Left renal pelvis (tissue), 4 donors: ENCODE measurements at regions not wholly inside any gene's neighbourhood (a gene's known extent, or its start where the extent isn't known, plus 50 kb on each side); places are given as distances from the start of the nearest gene placed in this dataset.

ENCODE experiments used
- DNase-seq, 4 donors: peaks; one replicate each; pipeline ENCODE4 v3.0.0-alpha.2; 2013; ENCODE audit warnings: low read depth in 4 of 4, low spot score in 3 of 4

DNA sequence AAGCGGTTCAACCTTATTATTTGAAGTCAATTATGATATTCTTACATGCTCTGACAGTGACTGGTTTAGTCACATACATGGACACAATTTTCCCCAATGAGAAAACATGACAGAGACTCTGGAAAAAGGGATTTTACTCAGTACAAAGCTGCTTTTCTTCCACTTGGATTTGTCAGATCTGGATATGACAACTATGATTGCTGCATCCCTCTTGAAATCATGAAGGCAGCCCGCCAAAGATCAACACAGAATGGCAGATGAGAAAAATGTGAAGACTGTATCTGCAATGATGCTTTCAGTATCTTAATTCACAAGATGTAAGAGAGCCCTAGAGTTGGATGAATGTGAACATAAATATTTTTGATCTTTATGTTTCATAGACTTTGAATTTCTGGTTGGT is 439.6 kb downstream of the CDH8 start:
- no peak for DNase-seq

DNA sequence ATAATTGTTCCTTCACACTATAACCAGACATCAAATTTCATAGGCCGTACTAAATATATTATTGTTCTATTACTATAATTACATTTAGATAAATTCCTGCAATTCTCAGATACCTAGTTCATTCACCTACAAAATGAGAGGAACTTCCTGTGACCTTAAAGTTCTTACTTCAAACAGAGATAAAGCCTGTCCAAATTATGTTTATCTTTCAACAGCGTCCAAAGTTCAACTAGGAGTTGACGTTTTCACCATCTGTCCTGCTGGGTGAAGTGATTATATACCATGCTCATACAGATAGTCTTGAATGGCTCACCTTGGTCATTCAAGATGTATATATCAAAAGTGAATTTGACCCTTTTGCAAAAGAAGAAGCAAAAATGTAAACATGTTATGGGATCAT is 440.6 kb downstream of the CDH8 start:
- DNase-seq = no peak

- no peak for DNase-seq
These were observed 445.7 kb downstream of the CDH8 start for GRCh38 chr16:61590577-61590976.

DNA sequence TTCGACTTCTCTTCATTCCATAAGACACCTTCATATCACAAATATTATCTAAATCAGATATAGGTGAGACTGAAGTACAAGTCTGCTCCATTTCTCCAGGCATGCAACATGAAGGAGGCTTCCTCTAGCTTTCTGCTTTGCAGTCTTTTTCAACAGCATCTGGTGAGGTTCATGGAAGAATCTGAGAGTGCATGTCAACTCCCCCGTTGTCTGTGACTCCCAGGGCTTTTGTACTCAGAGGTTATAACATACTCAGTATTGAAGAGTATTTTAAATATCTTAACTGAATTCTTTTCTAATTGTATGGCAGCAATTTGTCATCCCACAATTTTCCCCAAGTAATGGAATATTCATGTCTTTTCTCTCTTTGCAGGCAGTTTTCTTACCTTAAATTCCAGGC is 448.7 kb downstream of the CDH8 start:
- no peak for DNase-seq

GRCh38 chr16:61581417-61582046 is 454.7 kb downstream of the CDH8 start:
- DNase-seq = no peak

DNA sequence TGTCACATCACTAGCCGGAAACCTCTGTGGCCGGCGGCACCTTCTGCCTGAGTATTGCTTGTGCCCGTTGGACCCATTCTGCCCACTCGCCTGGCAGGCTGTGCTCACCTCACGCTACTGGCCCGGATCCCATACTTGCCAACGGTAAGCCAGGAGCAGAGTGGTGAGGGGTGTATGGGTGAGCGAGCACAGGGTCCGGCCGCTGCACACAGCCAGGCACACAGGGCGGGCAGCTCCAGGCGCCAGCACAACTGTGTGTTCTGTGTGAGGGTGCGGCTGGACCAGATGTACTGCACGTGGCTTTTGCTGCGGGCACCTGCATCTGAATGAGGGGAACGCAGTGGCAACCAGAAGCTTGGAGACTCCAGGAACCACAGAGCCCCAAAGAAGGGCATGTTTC is 455.7 kb downstream of the CDH8 start:
- no peak for DNase-seq

- no peak for DNase-seq
These were observed 457.0 kb downstream of the CDH8 start for GRCh38 chr16:61579195-61579594.

DNA sequence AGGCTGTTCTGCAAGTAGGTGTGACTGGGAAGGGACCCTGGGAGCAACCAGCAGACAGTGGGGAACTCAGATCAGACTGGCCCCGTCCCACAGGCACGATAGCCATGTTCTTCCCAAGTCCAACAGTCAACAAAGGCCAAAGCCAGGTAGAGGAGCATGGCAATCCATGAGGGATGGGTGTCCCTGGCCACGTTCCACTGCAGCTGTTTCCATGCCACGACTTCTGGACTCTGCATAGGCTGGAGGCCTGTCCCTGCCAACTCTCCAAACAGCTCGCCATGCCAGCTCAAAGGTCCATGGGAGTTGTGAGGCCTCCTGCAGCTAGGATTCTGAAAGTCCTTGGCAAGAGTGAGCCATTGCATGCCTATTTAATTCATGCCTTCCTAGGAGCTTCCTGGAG is 459.8 kb downstream of the CDH8 start:
- DNase-seq = no peak

- no peak for DNase-seq
These were observed 460.6 kb downstream of the CDH8 start for GRCh38 chr16:61575617-61576016.

DNA sequence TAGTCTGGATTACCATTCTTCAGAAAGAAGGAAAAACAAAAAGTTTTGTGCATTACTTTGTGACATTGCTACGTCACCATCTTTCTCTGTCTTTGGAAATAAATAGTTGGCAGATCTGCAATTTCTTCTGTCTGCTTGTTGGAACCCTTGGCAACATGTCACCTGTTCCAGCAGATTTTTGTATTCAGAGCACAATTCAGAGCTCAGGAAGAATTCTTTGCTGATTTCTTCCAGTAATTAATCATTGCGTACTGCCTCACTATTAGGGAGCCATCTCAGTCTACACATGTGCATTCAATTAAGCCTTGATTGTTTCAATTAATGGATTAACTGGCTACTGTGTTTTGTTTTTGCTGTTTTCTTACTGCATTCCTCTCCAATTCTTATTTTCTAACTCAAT is 467.2 kb downstream of the CDH8 start:
- DNase-seq = no peak

- DNase-seq = no peak
These were observed 471.5 kb downstream of the CDH8 start for GRCh38 chr16:61564716-61565115.

GRCh38 chr16:61555718-61556441 is 480.4 kb downstream of the CDH8 start:
- DNase-seq = no peak

- no peak for DNase-seq
These were observed 486.9 kb downstream of the CDH8 start for GRCh38 chr16:61549327-61549726.

- DNase-seq = no peak
These were observed 488.6 kb downstream of the CDH8 start for GRCh38 chr16:61547626-61548025.

DNA sequence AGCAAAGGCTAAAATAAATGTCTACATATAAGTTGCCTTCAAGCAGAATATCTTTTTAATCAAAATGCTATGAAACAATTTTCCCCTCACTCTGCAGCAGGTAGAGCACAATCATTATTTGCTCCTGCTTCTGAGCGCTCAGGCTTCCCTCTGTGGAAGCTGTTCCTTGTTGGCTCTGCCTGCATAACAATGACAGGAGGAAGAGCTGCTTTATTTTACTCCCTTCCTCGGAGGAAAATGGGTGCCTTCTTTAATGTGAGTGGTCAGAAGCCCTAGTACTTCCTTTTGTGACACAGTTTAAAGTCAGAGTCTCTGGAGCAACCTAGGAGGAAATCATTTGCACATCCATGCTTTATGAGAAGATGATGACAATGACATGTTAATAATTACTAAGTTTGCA is 492.1 kb downstream of the CDH8 start:
- DNase-seq = no peak

- no peak for DNase-seq
These were observed 496.0 kb downstream of the CDH8 start for GRCh38 chr16:61540216-61540615.

- no peak for DNase-seq
These were observed 505.5 kb downstream of the CDH8 start for GRCh38 chr16:61530697-61531096.

DNA sequence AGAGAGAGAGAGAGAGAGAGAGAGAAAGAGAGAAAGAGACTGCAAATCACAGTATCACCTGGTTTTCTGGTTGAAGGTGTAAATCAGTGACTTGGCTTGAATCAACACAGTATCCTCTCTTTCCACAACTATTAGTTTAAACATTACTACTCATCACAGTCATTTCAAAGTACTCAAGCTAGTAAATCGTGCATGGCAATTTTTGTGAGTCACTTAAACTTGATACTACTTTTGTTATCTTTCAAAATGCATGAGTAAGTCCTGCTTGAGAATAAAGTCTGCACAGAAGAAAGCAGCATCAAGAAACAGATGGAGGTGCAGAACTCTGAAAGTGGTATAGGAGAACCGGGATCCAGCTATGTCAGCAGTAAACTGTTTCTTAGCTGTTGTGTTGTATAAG is 535.4 kb downstream of the CDH8 start:
- DNase-seq = no peak

- no peak for DNase-seq
These were observed 556.0 kb downstream of the CDH8 start for GRCh38 chr16:61480250-61480649.

DNA sequence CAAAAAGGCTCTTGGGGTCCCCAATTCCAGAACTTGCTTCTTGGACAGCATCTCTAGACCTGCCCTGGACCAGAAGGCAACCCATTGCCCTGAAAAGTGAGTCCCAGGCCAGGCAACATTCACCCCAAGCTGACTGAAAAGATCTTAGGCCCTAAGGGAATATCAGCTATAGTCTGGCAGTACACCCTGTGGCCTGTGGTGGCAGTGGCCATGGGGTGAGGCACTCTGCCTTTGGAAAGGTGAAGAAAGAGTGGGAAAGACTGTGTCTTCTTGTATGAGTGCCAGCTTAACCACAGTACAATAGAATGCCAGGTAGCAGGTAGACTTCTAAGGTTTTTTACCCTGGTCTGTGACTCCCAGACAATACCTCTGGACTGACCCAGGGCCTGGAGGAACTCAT is 564.5 kb downstream of the CDH8 start:
- DNase-seq = no peak

GRCh38 chr16:61471023-61471422 is 565.2 kb downstream of the CDH8 start:
- no peak for DNase-seq

- DNase-seq = no peak
These were observed 571.0 kb downstream of the CDH8 start for GRCh38 chr16:61465285-61465684.

GRCh38 chr16:61460020-61460419 is 576.2 kb downstream of the CDH8 start:
- DNase-seq = no peak
